ENCODE measurements at regions not wholly inside any gene's neighbourhood (a gene's known extent, or its start where the extent isn't known, plus 50 kb on each side); places are given as distances from the start of the nearest gene placed in this dataset.

- TF ChIP-seq RCOR1 (IDR thresholded peaks at IDR 0.05; ENCODE audit: insufficient replicate concordance, low read length) (no peak), BHLHE40 (IDR thresholded peaks at IDR 0.05; ENCODE audit: low read depth, low read length) (no peak), SMC3 (IDR thresholded peaks at IDR 0.05; ENCODE audit: low read depth, low read length) (no peak), MAFK (IDR thresholded peaks at IDR 0.05; ENCODE audit: low read depth, low read length) (no peak), MAZ (IDR thresholded peaks at IDR 0.05; ENCODE audit: borderline replicate concordance, low read depth, low read length) (no peak), RFX5 (IDR thresholded peaks at IDR 0.05; ENCODE audit: low read depth, low read length) (no peak), POLR2A (IDR thresholded peaks at IDR 0.05; ENCODE audit: low read depth, low read length) (no peak), NFE2L2 (IDR thresholded peaks at IDR 0.05; ENCODE audit: low read depth, low read length) (no peak), CEBPB (IDR thresholded peaks at IDR 0.05; ENCODE audit: low read depth, low read length) (no peak)
- TF ChIP-seq, protein P1, sequence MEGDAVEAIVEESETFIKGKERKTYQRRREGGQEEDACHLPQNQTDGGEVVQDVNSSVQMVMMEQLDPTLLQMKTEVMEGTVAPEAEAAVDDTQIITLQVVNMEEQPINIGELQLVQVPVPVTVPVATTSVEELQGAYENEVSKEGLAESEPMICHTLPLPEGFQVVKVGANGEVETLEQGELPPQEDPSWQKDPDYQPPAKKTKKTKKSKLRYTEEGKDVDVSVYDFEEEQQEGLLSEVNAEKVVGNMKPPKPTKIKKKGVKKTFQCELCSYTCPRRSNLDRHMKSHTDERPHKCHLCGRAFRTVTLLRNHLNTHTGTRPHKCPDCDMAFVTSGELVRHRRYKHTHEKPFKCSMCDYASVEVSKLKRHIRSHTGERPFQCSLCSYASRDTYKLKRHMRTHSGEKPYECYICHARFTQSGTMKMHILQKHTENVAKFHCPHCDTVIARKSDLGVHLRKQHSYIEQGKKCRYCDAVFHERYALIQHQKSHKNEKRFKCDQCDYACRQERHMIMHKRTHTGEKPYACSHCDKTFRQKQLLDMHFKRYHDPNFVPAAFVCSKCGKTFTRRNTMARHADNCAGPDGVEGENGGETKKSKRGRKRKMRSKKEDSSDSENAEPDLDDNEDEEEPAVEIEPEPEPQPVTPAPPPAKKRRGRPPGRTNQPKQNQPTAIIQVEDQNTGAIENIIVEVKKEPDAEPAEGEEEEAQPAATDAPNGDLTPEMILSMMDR (conservative IDR thresholded peaks at IDR 0.05; ENCODE audit: low read depth, low read length): no peak
- Histone ChIP-seq H2AK9ac (replicated peaks; ENCODE audit: low read depth, low read length, poor library complexity) (no peak overlapping the region), H2AFZ (replicated peaks; ENCODE audit: low read length, poor library complexity) (no peak overlapping the region), H4K20me1 (ENCODE audit: insufficient read depth, low read length) (no peaks in the 10 kb centered on the region), H3K27me3 (ENCODE audit: control insufficient read depth, insufficient read depth, low read length) (peaks cover 10% of the 10 kb centered on the region; the same call in 1 of the 2 replicates), H3K4me1 (ENCODE audit: control insufficient read depth, insufficient read depth, low read length) (no peaks in the 10 kb centered on the region), H3K4me3 (ENCODE audit: insufficient read depth, low read depth, low read length) (no peak overlapping the region), H3K23ac (ENCODE audit: low read depth, low read length) (no peak overlapping the region), H4K5ac (ENCODE audit: low read depth, low read length) (no peak overlapping the region), H3K14ac (replicated peaks; ENCODE audit: low read depth, low read length) (no peak overlapping the region), H3K36me3 (ENCODE audit: control insufficient read depth, insufficient read depth, low read length) (no peaks in the 10 kb centered on the region), H3K9ac (ENCODE audit: low read depth, low read length) (no peak overlapping the region), H2AK5ac (ENCODE audit: low read depth, low read length) (no peak overlapping the region), H2BK15ac (ENCODE audit: low read depth, low read length) (no peak overlapping the region), H3K27ac (ENCODE audit: insufficient read depth, low read length) (no peak overlapping the region), H3K18ac (ENCODE audit: low read depth, low read length) (no peak overlapping the region), H2BK20ac (ENCODE audit: low read depth, low read length) (no peak overlapping the region), H3K4me2 (ENCODE audit: low read depth, low read length) (no peak overlapping the region), H3K56ac (ENCODE audit: extremely low read depth, insufficient read depth, low read length) (no peak overlapping the region), H2BK120ac (ENCODE audit: low read depth, low read length) (no peak overlapping the region), H4K8ac (ENCODE audit: low read depth in 2 of 2, low read length in 2 of 2) (no peak overlapping the region), H3K4ac (ENCODE audit: low read depth, low read length) (no peak overlapping the region), H2BK5ac (ENCODE audit: low read depth, low read length, poor library complexity, severe bottlenecking) (no peak overlapping the region), H3K9me3 (ENCODE audit: control insufficient read depth, insufficient read depth, low read length) (no peaks in the 10 kb centered on the region), H3K79me1 (ENCODE audit: low read depth in 1 of 2, low read length in 2 of 2) (no peaks in the 10 kb centered on the region), H4K91ac (ENCODE audit: insufficient read depth, low read depth, low read length) (no peak overlapping the region), H3K9me1 (ENCODE audit: insufficient read depth, low read length) (no peaks in the 10 kb centered on the region)
- dilution Hi-C loops (cut with HindIII; ENCODE audit: low sequenced_read_pairs, unreplicated experiment) (no loop called here), intact Hi-C loops (cut with micrococcal nuclease) (no loop called here), in situ Hi-C loops (cut with MboI; ENCODE audit: low sequenced_read_pairs) (no loop called here)
- ATAC-seq (ENCODE audit: low read depth): no peak
- no CpG with 5 or more reads among the region's 7 CpGs for WGBS, 2 experiments (ENCODE audit: extremely low coverage in 2 of 2, insufficient read length in 1 of 2)
- ChIA-PET CTCF (no interaction called here), POLR2A (ENCODE audit: unreplicated experiment) (no interaction called here)
- no peak for DNase-seq
- BruUV-seq (replicated peaks): no TSS peak
Measured at GRCh38 chr4:87912164-87913004, 63.1 kb upstream of the SPP1 start.

Measured in IMR-90 (cell line).